Natural killer cell (primary cell): ENCODE measurements at regions not wholly inside any gene's neighbourhood (a gene's known extent, or its start where the extent isn't known, plus 50 kb on each side); places are given as distances from the start of the nearest gene placed in this dataset.

ENCODE experiments used
- ATAC-seq, 3 donors: fragments of 150-1000 bp in 2 of 3; fragments of 200-7000 bp in 1 of 3; cut with Tn5 transposase; 1 replicate in 1 of 3; 2 replicates in 2 of 3; pipeline ENCODE4 v1.10.0; 2021; ENCODE audit warnings: mild to moderate bottlenecking in 2 of 3, moderate library complexity in 2 of 3
- DNase-seq, 2 donors: peaks; one replicate each; pipeline versions ENCODE4 v3.0.0 to v3.0.0-alpha.2; 2013 to 2021; ENCODE audit warnings: mixed read lengths in 1 of 2
- H3K27ac ChIP-seq: one replicate; pipeline ENCODE4 v1.5.1; 2013; ENCODE audit warnings: mild to moderate bottlenecking, low read length
- H3K27me3 ChIP-seq: one replicate; pipeline ENCODE4 v1.6.1; 2013; ENCODE audit warnings: low read length; ENCODE audit not compliant: control insufficient read depth, insufficient read depth
- H3K36me3 ChIP-seq: one replicate; pipeline ENCODE4 v1.6.1; 2013; ENCODE audit warnings: low read length; ENCODE audit not compliant: control insufficient read depth, insufficient read depth
- H3K4me1 ChIP-seq: one replicate; pipeline ENCODE4 v1.6.1; 2013; ENCODE audit warnings: low read length; ENCODE audit not compliant: control insufficient read depth, insufficient read depth
- H3K4me3 ChIP-seq: one replicate; pipeline ENCODE4 v1.5.1; 2013; ENCODE audit warnings: low read length
- H3K9me3 ChIP-seq: one replicate; pipeline ENCODE4 v1.6.1; 2013; ENCODE audit warnings: low read length; ENCODE audit not compliant: control insufficient read depth, insufficient read depth
- H3K27ac Mint-ChIP-seq, 2 donors: one replicate each; pipeline ENCODE4 v1.8.0; 2022; ENCODE audit warnings: mild to moderate bottlenecking in 2 of 2, mixed read lengths in 2 of 2, moderate library complexity in 1 of 2
- H3K27me3 Mint-ChIP-seq, 2 donors: one replicate each; pipeline ENCODE4 v1.8.0; 2022; ENCODE audit warnings: low read depth in 2 of 2, mixed read lengths in 2 of 2
- H3K36me3 Mint-ChIP-seq: one replicate; pipeline ENCODE4 v1.8.0; 2022; ENCODE audit warnings: mixed read lengths
- H3K4me1 Mint-ChIP-seq, 2 donors: one replicate each; pipeline ENCODE4 v1.8.0; 2022; ENCODE audit warnings: mixed read lengths in 2 of 2
- H3K4me3 Mint-ChIP-seq: one replicate; pipeline ENCODE4 v1.8.0; 2022; ENCODE audit warnings: mild to moderate bottlenecking, moderate library complexity, mixed read lengths
- H3K9me3 Mint-ChIP-seq, 2 donors: one replicate each; pipeline ENCODE4 v1.8.0; 2022; ENCODE audit warnings: mixed read lengths in 2 of 2
- WGBS: methylation state at CpG from one replicate; pipeline ENCODE4 v1.1.7; 2013; ENCODE audit warnings: missing lambda C conversion rate; ENCODE audit not compliant: insufficient coverage; 5-methylcytosine and 5-hydroxymethylcytosine counted together
- intact Hi-C: fragments of 100-400 bp; cut with micrococcal nuclease; formaldehyde crosslinking; loops from one replicate; pipeline ENCODE4 v1.14.2; 2022
- TF ChIP-seq, protein P1 (sequence below): fragments of 200-600 bp; IDR thresholded peaks from one replicate; pipeline ENCODE4 v1.8.0; 2022; ENCODE audit warnings: antibody characterized with exemption

GRCh38 chr9:106738109-106738508, 124.9 kb upstream of the ZNF462 start:
- DNase-seq: no peak
- Histone ChIP-seq H3K4me1 (no peaks in the 10 kb centered on the region), H3K27me3 (no peaks in the 10 kb centered on the region), H3K9me3 (no peaks in the 10 kb centered on the region), H3K36me3 (no peaks in the 10 kb centered on the region), H3K27ac (no peak overlapping the region), H3K4me3 (no peak overlapping the region)
- Mint-ChIP-seq H3K9me3 (peaks cover 0 to 5% of the 10 kb centered on the region in 2 donors), H3K36me3 (no peaks in the 10 kb centered on the region), H3K27ac (no peak overlapping the region), H3K4me1 (no peaks in the 10 kb centered on the region), H3K27me3 (peaks cover 8 to 9% of the 10 kb centered on the region in 2 donors), H3K4me3 (no peak overlapping the region)
- no peak for ATAC-seq
- intact Hi-C loops: no loop called here
- TF ChIP-seq, protein P1, sequence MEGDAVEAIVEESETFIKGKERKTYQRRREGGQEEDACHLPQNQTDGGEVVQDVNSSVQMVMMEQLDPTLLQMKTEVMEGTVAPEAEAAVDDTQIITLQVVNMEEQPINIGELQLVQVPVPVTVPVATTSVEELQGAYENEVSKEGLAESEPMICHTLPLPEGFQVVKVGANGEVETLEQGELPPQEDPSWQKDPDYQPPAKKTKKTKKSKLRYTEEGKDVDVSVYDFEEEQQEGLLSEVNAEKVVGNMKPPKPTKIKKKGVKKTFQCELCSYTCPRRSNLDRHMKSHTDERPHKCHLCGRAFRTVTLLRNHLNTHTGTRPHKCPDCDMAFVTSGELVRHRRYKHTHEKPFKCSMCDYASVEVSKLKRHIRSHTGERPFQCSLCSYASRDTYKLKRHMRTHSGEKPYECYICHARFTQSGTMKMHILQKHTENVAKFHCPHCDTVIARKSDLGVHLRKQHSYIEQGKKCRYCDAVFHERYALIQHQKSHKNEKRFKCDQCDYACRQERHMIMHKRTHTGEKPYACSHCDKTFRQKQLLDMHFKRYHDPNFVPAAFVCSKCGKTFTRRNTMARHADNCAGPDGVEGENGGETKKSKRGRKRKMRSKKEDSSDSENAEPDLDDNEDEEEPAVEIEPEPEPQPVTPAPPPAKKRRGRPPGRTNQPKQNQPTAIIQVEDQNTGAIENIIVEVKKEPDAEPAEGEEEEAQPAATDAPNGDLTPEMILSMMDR: no peak
- no CpG with 5 or more reads among the region's 1 CpG for WGBS

DNA sequence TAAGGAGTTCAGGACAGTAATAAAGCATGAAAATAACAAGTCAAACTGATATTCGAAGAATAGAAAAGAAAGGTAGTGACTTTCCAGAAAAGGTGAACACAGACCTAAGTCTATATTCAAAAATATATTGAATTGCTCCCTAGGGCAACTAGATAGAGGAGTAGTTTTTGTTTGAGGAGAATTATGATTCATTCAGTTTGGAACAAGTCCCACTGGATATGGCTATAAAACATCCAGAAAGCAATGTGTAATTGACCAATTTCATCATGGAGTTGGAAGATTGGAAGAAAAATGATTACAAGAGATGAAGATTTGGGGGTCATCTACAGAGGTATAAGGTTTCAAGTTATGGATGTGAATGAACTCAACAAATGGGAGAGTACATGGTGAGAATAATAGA, 117.5 kb upstream of the ZNF462 start:
- H3K9me3 ChIP-seq: no peaks in the 10 kb centered on the region
- WGBS: 60% methylated on average over 1 of the region's 1 CpG
- no peaks in the 10 kb centered on the region for H3K27me3 ChIP-seq
- H3K36me3 ChIP-seq: no peaks in the 10 kb centered on the region
- intact Hi-C loops: no loop called here
- Mint-ChIP-seq H3K4me3 (no peak overlapping the region), H3K9me3 (peaks cover 0 to 2% of the 10 kb centered on the region in 2 donors), H3K27me3 (no peaks in the 10 kb centered on the region), H3K36me3 (no peaks in the 10 kb centered on the region), H3K27ac (no peak overlapping the region), H3K4me1 (no peaks in the 10 kb centered on the region)
- DNase-seq (no peak), ATAC-seq (no peak)
- H3K27ac ChIP-seq: no peak overlapping the region
- H3K4me1 ChIP-seq: no peaks in the 10 kb centered on the region
- no peak overlapping the region for H3K4me3 ChIP-seq
- TF ChIP-seq, protein P1: no peak

DNA sequence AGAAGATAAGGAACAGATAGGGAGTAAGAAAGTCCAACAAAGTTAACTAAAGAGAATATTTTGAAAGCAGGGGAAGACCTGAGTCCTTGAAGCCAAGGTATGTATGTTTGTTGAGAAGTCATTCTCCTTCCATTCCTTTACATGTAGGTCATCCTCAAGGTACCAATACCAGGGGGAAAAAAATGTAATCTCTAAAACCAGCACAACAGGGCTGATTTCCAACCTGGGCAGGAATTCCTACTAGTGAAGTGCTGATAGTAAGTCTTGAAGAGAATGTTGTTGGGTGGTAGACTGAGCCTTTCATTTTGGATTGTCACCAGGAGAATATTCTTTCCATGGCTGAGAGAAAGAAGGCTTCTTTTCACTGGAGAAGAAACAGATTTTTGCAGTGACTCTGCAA, 117.1 kb upstream of the ZNF462 start:
- TF ChIP-seq, protein P1: no peak
- Mint-ChIP-seq H3K36me3 (no peaks in the 10 kb centered on the region), H3K27me3 (no peaks in the 10 kb centered on the region), H3K4me1 (no peaks in the 10 kb centered on the region), H3K27ac (no peak overlapping the region), H3K4me3 (no peak overlapping the region), H3K9me3 (peaks cover 0 to 2% of the 10 kb centered on the region in 2 donors)
- Histone ChIP-seq H3K27ac (no peak overlapping the region), H3K4me3 (no peak overlapping the region), H3K9me3 (no peaks in the 10 kb centered on the region), H3K27me3 (no peaks in the 10 kb centered on the region), H3K36me3 (no peaks in the 10 kb centered on the region), H3K4me1 (no peaks in the 10 kb centered on the region)
- DNase-seq (no peak), ATAC-seq (no peak)
- intact Hi-C loops: no loop called here

DNA sequence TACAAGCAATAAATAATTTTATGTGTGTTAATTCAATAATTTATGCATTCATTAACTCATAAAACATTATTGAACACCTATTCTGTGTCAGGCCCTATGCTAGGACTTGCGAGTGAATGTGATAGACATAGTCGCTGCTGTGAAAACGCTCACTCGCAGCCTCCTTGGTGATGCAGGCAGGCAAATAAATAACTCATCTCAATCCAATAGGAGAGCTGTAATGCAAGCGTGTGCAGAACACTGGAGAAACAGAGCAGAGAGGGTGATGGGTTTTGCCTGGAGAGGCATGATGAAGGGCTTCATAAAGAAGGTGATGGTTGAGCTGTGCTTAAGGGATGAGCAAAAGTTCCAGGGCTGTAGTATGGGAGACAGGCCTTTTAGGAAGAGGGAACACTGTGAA, 111.3 kb upstream of the ZNF462 start:
- no peak overlapping the region for H3K4me3 Mint-ChIP-seq
- Histone ChIP-seq H3K9me3 (no peaks in the 10 kb centered on the region), H3K4me1 (peaks cover 11% of the 10 kb centered on the region), H3K27ac (no peak overlapping the region), H3K4me3 (no peak overlapping the region), H3K36me3 (no peaks in the 10 kb centered on the region), H3K27me3 (no peaks in the 10 kb centered on the region)
- WGBS: 85% methylated on average over 5 of the region's 5 CpGs
- ATAC-seq (no peak), DNase-seq (no peak)
- H3K27ac Mint-ChIP-seq: no peak overlapping the region
- H3K36me3 Mint-ChIP-seq: no peaks in the 10 kb centered on the region
- no peaks in the 10 kb centered on the region for H3K27me3 Mint-ChIP-seq
- H3K9me3 Mint-ChIP-seq: no peaks in the 10 kb centered on the region
- intact Hi-C loops: no loop called here
- H3K4me1 Mint-ChIP-seq: peaks cover 10 to 11% of the 10 kb centered on the region in 2 donors
- TF ChIP-seq, protein P1: no peak
